HPDE6-E6E7 (cell line): ENCODE measurements at regions not wholly inside any gene's neighbourhood (a gene's known extent, or its start where the extent isn't known, plus 50 kb on each side); places are given as distances from the start of the nearest gene placed in this dataset.

Experiments
- DNase-seq: peaks from one replicate; pipeline ENCODE4 v3.0.0; 2011; ENCODE audit warnings: missing footprints; ENCODE audit errors: extremely low spot score

DNA sequence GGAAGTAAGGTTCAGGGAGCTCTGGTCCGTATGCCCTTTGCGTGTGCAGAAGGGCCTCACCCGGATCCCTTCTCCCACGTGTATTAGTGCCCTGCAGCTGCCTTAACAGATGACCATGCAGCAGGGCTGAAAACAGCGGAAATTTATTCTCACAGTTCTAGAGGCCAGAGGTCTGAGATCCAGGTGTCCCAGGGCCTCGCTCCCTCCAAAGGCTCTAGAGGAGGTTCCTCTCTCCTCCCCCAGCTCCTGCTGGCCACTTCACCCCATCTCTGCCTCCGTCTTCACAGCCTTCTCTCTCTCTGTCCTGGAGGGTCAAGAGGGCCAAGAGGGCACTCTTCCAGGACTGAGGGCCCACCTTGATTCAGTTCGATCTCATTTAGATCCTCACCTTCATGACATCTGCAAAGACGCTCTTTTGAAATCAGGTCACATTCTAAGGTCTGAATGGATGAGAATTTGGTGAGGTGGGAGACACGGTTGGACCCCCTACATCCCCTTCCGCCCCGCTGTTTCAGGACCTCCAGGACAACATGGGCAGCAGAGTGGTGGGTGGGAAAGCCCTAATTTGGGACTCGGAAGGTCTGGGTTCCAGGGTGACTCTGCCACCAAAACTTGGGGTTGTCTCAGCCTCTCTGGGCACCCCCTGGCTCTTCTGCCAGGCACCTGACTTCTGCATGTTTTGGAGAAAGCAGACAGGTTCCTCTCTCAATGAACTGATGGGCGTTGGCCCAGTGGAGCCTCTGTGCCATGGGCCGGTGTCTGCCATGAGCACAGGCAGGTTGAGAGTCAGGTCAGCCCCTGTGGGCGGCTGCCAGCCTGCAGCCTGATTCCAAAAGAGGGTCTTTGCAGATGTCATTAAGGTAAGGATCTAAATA lies 361.2 kb downstream of the SEC14L1 start:
- no peak for DNase-seq

DNA sequence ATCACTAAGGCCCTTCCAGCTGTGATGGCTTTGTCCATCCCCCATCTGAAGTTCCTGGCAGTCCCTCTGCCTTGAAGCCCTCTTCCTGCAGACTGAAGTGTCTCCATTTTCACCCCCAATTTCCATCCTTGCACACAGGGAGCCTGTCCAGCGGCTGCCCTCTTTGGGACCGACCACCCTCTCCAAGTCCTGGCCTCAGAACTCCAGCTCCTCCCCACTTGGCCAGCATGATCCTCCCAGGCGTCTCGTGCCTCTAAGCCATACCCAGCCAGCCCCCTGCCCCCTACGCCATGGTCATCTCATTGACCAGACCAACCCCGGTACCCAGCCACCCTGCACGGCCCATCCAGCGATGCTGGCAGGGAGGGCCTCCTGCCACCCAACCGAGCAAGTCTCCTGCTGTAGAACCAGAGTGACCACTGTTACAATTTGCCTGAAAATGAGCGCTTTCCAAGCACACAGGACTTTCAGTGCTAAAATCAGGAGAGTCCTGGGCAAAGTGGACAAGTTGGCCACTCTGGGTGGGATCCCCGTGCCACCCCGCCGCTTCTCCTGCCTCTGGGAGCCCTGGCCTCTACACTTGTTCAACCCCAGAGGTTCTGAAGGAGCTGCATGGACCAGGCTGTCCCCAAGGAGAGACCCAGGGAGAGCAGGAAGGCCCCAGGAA lies 362.0 kb downstream of the SEC14L1 start:
- DNase-seq: no peak

DNA sequence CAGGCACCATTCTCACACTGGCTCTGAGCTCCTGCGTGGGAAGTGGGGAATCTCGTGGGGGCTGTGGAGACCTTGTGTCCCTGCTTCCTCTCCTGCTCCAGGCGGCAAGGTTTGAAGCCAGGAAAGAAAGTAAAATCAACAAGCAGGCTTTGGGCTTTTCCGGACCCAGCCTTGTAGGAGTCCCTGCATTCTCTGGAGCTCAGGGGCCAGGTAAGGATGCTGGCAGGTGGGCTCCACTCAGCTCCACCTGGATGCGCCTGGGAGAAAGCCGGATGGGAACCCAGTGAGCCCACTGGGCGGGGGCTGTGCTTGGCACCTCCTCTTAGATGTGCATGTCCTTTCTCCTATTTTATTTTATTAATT lies 362.5 kb downstream of the SEC14L1 start:
- DNase-seq: no peak

DNA sequence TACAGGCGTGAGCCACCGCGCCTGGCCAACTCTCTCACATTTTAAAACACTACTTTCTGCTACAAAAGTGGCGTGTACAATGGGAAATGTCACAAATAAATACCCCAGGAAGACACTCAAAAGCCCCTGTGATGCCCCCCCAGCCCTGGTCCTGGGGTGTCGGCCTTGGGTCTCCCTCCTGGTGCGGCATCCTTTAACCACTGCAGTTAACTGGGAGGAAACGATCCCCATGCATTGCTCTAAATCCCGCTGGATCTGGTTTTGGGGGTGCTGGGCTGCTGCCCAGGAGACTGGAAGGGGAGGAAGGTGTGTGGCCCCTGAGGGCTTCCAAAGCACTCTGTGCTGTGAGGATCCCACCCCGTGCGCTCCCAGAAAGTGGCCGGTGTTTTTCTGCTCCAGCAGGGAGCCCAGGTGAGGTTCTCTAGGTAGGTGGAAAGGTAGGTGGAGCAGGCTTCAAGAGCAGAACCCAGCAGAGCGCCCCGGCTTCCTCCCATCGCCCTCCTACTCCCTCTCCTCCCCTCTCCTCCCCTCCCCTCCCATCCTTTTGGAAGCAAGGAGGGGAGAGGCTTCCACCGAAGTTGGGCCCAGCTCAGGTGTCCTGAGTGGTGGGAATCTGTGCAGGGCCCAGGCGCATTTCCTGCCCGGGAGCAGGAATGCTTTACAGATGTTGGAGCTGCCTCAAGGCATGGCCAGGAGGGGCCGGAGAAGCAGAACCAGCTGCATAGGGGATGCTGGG lies 363.3 kb downstream of the SEC14L1 start:
- DNase-seq: no peak

DNA sequence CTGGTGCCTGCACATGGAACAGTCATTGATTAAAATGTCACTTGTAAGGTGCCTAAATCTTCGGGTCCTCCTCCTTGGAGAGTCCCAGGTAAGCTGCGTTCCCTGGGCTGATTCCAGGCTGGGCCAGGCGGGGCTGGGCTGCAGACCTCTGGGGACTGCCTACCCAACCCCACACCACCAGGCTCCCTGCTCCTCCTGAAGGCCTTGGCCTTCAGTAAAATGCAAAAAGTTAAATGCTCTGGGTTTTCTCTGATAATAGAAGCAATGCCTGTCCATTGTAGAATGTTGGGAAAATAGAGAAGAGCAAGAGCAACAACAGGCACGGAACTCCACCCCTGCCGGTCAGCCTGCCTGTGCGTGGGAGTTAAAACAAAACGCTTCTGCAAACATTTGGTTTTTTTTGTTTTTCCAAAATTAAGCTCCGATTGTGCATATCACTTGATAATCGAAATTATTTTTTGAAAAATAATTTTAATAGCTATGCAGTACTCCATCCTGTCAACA lies 363.9 kb downstream of the SEC14L1 start:
- DNase-seq: no peak

- DNase-seq: no peak
Observed at GRCh38 chr17:77505181-77505639, 364.4 kb downstream of the SEC14L1 start.

GRCh38 chr17:77506371-77506991 lies 365.7 kb downstream of the SEC14L1 start:
- DNase-seq: no peak

GRCh38 chr17:77507111-77507885 lies 366.5 kb downstream of the SEC14L1 start:
- peak; percentile 60 for DNase-seq

GRCh38 chr17:77508047-77508715 lies 367.4 kb downstream of the SEC14L1 start:
- no peak for DNase-seq

GRCh38 chr17:77509089-77509488 lies 368.3 kb downstream of the SEC14L1 start:
- no peak for DNase-seq

DNA sequence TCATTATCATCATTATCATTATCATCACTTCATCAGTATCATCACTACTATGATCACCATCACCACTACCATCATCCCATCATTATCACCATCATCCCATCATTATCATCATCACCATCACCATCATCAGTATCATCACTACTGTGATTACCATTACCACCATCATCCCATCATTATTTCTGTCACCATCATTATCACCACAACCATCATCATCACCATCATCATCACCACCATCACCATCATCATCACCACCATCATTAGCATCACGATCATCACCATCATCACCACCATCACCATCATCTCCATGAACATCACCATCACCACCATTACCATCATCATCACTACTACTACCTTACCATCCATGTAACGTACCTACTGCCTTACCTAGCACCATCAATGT lies 368.8 kb downstream of the SEC14L1 start:
- DNase-seq: no peak

DNA sequence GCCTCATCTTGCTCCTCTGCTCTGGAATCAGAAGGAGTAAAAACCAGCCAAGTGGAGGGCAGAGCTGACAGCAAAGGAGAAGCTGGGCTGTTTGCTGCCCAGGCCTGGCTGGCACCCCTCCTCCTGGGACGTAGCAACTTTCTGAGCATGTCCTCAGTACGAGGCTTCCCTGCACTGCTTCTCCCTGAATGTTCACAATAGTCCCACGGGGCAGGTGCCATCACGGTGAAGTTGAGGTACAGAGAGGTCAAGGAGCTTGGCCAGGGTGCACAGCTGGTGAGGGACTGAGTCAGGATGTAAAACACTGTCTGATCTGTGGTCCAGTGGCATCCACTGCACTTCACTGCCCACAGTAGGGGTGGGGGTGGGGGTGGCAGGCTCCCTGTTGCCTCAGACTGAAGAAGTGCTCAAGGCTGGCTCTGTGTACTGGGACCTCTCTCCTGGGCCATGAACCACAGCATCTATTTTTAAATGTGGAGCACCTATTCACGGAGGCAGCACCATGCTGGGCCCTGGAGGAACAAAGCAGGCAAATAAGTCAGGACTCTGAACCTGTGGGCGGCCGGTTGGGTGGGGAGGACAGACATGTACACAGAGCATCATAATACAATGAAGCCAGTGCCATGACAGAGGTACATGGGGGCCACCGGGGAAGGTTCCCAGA lies 369.5 kb downstream of the SEC14L1 start:
- DNase-seq: no peak

GRCh38 chr17:77511514-77512061 lies 370.8 kb downstream of the SEC14L1 start:
- no peak for DNase-seq

DNA sequence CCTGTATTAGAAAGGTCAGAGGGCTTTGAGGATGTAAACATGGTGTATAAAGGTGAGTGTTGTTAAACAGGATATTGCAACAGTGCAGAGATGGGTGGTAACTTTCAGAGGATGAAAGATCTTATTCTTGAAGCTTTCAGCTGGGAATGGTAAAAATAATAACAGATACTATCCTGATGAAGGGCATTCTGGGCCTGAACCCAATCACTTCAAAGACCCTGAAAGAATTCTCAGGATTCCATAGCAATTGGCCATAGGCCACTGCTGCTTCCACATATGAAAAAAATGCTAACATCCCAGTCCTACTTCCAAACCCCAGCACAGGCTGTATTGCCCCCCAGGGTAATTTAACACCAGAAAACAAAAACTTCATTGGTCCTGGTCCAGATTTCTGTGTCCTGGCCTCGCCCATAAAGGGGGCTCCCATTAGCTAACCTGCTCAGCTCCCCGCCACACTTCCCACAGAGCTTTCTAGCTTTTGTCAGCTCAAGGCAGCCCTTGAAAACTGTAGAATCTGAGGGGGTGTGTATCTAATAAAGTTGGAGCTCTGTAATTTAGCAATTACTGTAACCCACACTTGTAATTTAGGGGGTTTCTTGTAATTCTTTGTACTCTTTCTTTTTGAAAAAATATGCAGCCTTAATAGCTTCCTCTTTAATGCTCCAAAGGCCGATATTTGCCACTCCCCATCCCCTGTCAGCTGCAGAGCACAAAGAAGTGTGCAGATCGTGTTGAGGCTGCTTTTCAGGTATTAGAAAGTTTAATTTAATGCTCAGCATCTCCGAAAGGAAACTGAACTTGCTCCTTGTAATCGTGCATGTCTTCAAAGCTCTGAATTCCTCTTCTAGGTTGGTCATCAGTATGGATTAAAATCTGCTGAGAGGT lies 371.5 kb downstream of the SEC14L1 start:
- DNase-seq: no peak

DNA sequence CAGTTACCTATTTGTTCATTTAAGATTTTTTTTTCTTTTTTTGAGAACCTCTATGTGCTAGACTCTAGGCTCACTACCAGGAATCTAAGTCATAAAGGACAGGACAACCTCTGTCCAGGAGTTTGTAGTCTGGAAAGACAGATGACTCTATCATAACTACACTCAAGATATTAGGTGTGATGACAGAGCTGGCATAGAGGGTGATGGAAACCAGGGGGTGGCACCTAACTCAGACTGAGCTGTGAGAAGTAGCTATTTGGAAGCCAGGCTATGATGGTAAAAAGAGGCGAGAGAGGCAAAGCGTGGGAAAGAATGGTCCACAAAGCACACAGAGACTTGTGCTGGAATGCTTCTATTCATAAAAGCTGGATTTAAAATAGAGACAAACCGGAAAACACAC lies 372.3 kb downstream of the SEC14L1 start:
- DNase-seq: no peak

DNA sequence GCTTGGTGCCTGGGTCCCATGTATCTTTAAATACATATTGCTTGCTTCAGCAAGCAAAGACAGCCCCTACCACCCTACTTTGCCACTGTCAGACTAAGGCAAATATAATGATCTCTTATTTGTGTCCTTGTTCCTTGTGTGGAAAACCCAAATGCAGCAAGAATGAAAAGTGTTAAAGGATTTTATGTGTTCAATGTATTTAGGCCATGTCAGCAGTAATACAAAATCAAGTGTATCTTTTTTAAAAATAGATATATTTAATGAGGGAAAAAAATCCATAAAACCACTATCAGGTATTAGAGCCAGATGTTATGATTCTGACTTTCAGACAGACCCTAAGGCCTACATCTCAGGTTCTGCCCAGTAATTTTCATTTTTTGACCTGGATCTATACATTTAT lies 374.5 kb downstream of the SEC14L1 start:
- DNase-seq: no peak

DNA sequence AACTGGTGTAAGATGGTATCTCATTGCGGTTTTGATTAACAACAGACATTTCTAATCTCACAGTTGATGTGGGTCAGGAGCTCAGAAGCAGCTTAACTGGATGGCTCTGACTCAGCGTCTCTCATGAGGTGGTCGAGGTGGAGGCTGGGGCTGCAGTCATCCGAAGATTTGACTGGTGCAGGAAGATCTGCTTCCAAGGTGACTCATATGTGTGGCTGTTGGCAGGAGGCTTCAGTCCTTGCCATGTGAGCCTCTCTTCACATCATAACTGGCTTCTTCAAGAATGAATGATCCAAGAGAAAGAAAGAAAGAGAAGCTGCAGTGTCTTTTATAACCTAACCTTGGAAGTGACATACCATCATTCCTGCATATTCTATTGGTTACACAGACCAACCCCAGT lies 376.1 kb downstream of the SEC14L1 start:
- no peak for DNase-seq

DNA sequence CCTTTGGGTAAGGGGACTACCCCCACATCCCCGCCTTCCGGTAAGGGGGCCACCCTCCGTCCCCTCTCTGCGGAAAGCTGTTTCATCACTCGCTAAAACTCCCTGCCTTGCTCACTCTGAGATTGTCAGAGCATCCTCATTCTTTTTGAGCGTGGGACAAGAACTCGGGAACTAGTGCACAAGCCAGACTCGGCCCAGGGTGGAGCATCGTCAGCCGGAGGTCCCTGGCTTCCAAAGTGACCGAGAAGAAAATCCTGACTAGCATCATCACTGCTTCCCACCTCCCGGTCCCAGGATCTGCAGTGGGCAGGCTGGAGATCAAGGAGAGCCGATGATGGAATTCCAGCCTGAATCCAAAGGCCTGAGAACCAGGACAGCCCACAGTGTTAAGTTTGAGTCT lies 380.3 kb downstream of the SEC14L1 start:
- DNase-seq: no peak

DNA sequence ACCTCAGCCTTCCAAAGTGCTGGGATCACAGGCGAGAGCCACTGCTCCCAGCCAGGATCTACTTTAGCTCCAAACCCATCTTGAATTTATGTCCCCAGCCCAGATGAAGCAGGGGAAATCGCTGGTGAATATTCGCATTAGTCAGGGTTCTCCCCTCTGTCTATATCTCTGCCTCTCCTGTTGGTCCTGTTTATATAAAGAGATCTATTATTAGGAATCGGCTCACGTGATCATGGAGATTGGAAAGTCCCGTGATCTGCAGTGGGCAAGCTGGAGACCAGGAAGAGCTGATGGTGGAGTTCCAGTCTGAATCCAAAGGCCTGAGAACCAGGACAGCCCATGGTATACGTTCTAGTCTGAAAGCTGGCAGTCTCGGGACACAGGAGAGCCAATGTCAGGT lies 382.8 kb downstream of the SEC14L1 start:
- no peak for DNase-seq
